Lung (tissue), 11 donors: ENCODE measurements at regions not wholly inside any gene's neighbourhood (a gene's known extent, or its start where the extent isn't known, plus 50 kb on each side); places are given as distances from the start of the nearest gene placed in this dataset.

ENCODE experiments used
- ATAC-seq: fragments of 200-7000 bp; cut with Tn5 transposase; one replicate; pipeline ENCODE4 v1.9.1; 2020; ENCODE audit warnings: moderate number of reproducible peaks; ENCODE audit not compliant: insufficient read depth, low FRiP score
- DNase-seq, 3 donors: peaks; one replicate each; pipeline ENCODE4 v3.0.0-alpha.2; 2013 to 2017
- H3K27ac ChIP-seq, 2 donors: one replicate each; pipeline ENCODE4 v1.5.1; 2013; ENCODE audit warnings: mild to moderate bottlenecking in 2 of 2, moderate library complexity in 2 of 2, control low read depth in 1 of 2, inconsistent platforms in 1 of 2, low read depth in 1 of 2, low read length in 1 of 2
- H3K27me3 ChIP-seq, 3 donors: one replicate each; pipeline ENCODE4 v1.5.1; 2013; ENCODE audit warnings: low read length in 2 of 3; ENCODE audit not compliant: control insufficient read depth in 3 of 3, insufficient read depth in 3 of 3
- H3K36me3 ChIP-seq, 4 donors: one replicate each; pipeline ENCODE4 v1.5.1; 2013; ENCODE audit warnings: low read length in 4 of 4, mild to moderate bottlenecking in 1 of 4, moderate library complexity in 1 of 4; ENCODE audit not compliant: control insufficient read depth in 4 of 4, insufficient read depth in 4 of 4
- H3K4me1 ChIP-seq, 5 donors: one replicate each; pipeline ENCODE4 v1.5.1; 2013; ENCODE audit warnings: low read length in 5 of 5, mild to moderate bottlenecking in 2 of 5, moderate library complexity in 1 of 5; ENCODE audit not compliant: control insufficient read depth in 5 of 5, insufficient read depth in 5 of 5
- H3K4me3 ChIP-seq: one replicate; pipeline ENCODE4 v1.5.1; 2013; ENCODE audit warnings: mild to moderate bottlenecking, control low read depth, moderate library complexity
- H3K9ac ChIP-seq, 2 donors: one replicate each; pipeline ENCODE4 v1.5.1; 2013; ENCODE audit warnings: low read length in 2 of 2, control low read depth in 1 of 2; ENCODE audit not compliant: insufficient read depth in 1 of 2
- H3K9me3 ChIP-seq, 4 donors: one replicate each; pipeline ENCODE4 v1.5.1; 2013; ENCODE audit warnings: low read length in 3 of 4, mild to moderate bottlenecking in 1 of 4, moderate library complexity in 1 of 4; ENCODE audit not compliant: control insufficient read depth in 4 of 4, insufficient read depth in 3 of 4
- WGBS, 2 donors: extraction: QIAGEN DNeasy Blood & Tissue Kit; methylation state at CpG; one replicate each; pipeline ENCODE4 v1.1.7; 2013; 5-methylcytosine and 5-hydroxymethylcytosine counted together
- TF ChIP-seq, protein P1 (sequence below): IDR thresholded peaks from 2 replicates; pipeline ENCODE4 v1.5.1; 2012; ENCODE audit warnings: mild to moderate bottlenecking; ENCODE audit errors: control extremely low read depth, extremely low read depth
- donor health status: control.
- donor health status: control.
- donor health status: Bipolar disorder and iron deficiency.
- donor health status: healthy.
- donor health status: DM: yes; HTN: yes; CAD: no.

DNA sequence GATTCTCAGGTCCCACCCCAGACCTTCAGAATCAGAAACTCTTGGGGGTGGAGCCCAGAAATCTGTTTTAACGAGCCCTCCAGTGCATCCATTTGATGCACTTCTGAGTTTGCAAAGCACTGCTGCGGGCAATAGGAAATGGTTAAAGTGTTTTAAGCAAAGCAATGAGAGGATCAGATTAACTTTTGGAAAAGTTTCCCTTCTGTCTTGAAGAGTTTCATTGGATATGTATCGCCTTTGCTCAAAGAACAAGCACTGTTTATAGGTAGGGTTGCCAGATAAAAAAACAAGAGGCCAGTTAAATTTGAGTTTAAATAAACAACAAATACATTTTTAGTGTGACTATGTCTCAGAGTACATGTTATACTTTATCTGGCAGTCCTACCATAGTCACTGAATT, 226.0 kb downstream of the BMP7 start:
- TF ChIP-seq, protein P1, sequence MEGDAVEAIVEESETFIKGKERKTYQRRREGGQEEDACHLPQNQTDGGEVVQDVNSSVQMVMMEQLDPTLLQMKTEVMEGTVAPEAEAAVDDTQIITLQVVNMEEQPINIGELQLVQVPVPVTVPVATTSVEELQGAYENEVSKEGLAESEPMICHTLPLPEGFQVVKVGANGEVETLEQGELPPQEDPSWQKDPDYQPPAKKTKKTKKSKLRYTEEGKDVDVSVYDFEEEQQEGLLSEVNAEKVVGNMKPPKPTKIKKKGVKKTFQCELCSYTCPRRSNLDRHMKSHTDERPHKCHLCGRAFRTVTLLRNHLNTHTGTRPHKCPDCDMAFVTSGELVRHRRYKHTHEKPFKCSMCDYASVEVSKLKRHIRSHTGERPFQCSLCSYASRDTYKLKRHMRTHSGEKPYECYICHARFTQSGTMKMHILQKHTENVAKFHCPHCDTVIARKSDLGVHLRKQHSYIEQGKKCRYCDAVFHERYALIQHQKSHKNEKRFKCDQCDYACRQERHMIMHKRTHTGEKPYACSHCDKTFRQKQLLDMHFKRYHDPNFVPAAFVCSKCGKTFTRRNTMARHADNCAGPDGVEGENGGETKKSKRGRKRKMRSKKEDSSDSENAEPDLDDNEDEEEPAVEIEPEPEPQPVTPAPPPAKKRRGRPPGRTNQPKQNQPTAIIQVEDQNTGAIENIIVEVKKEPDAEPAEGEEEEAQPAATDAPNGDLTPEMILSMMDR: no peak
- DNase-seq: no peak
- ATAC-seq: no peak
- H3K9me3 ChIP-seq: peaks cover 0 to under 1% (median 0%) of the 10 kb centered on the region in 4 donors
- no peaks in the 10 kb centered on the region for H3K36me3 ChIP-seq
- no peak overlapping the region for H3K9ac ChIP-seq
- no peak overlapping the region for H3K27ac ChIP-seq
- no peak overlapping the region for H3K4me3 ChIP-seq
- no peaks in the 10 kb centered on the region for H3K27me3 ChIP-seq
- H3K4me1 ChIP-seq: no peaks in the 10 kb centered on the region
- 84 to 88% methylated on average over 3 of the region's 3 CpGs for WGBS, 2 donors

DNA sequence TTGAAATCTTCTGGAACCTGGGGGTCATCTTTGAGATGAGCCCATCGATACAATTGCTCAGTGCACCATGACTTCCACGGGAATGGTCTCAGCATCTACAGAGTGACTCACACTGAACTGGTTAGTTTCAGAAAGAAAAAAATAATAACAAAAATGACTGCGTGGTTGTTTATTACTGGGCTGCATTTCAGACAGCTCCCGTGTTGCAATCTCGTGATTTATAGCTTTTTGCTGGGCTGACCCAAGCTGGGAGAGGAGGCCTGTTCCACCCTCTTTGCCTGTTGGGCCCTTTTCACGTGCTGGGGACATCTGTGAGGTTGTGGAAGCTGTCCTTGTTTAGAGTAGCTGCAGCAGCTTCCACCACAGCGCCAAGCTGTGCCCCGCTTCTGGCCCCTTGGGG, 225.5 kb downstream of the BMP7 start:
- Histone ChIP-seq H3K27ac (no peak overlapping the region), H3K9me3 (no peaks in the 10 kb centered on the region), H3K36me3 (no peaks in the 10 kb centered on the region), H3K9ac (no peak overlapping the region), H3K4me3 (no peak overlapping the region), H3K27me3 (no peaks in the 10 kb centered on the region), H3K4me1 (no peaks in the 10 kb centered on the region)
- TF ChIP-seq, protein P1: no peak
- DNase-seq (peak; percentile 31 to 67 (median 32)), ATAC-seq (no peak)
- 57 to 61% methylated on average over 8 of the region's 8 CpGs for whole genome bisulfite sequencing, 2 donors

DNA sequence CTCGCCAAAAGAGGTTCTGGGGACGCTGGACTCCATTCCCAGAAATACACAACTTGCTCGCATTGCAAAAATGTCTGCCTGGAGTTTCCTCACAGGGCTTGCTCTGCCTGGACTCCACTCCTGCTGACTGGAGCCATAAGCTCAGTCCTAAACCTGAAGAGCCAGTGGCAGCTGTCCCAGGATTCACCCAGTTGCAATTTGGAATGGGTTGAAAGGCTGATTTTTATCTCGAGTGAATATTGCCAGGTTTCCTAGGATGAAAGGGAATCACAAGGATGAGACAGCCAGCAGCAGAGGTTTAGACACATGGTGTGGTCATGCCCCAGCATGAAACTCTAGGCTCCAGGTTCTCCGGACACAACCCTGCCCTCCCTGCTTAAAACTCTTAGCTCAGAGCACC, 223.3 kb downstream of the BMP7 start:
- TF ChIP-seq, protein P1: no peak
- H3K9ac ChIP-seq: no peak overlapping the region
- no peak for DNase-seq
- no peak for ATAC-seq
- H3K9me3 ChIP-seq: no peaks in the 10 kb centered on the region
- H3K36me3 ChIP-seq: no peaks in the 10 kb centered on the region
- no peaks in the 10 kb centered on the region for H3K27me3 ChIP-seq
- H3K4me3 ChIP-seq: no peak overlapping the region
- 70 to 88% methylated on average over 5 of the region's 5 CpGs for WGBS, 2 donors
- no peaks in the 10 kb centered on the region for H3K4me1 ChIP-seq
- H3K27ac ChIP-seq: no peak overlapping the region

DNA sequence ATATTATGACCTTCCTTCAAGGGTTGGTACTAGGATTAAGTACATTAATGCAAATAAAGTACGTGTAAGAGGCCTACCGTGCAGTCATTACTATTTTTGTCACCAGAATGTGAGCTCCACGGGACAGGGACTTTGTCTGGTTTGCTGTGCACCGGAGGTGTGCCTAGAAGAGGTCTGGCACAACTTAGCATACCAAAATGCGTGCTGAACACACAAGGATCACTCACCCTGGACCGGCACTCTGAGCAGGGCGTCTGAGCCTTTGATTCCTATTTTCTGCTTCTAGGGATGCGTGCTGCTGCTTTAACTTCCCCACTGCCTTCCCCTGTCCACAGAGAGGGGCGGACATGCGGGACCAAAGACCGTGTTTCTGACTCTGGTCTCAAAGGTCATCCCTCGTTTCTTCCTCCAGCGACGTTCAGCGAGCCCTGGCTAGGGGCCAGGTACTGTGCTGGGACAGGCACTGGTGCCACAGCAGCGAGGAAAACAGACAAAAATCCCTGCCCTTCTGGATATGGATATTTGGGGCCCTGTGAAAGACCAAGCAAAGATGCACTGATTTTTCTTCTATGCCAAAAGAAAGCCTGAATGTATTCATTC, 222.7 kb downstream of the BMP7 start:
- Histone ChIP-seq H3K36me3 (no peaks in the 10 kb centered on the region), H3K9ac (no peak overlapping the region), H3K4me3 (no peak overlapping the region), H3K27me3 (no peaks in the 10 kb centered on the region), H3K27ac (no peak overlapping the region), H3K9me3 (no peaks in the 10 kb centered on the region), H3K4me1 (no peaks in the 10 kb centered on the region)
- no peak for ATAC-seq
- TF ChIP-seq, protein P1: no peak
- no peak for DNase-seq
- WGBS, 2 donors: 61 to 69% methylated on average over 16 of the region's 16 CpGs
